ENCODE measurements at regions not wholly inside any gene's neighbourhood (a gene's known extent, or its start where the extent isn't known, plus 50 kb on each side); places are given as distances from the start of the nearest gene placed in this dataset.

- Mint-ChIP-seq H3K27ac (no peak overlapping the region), H3K9me3 (no peaks in the 10 kb centered on the region), H3K27me3 (no peaks in the 10 kb centered on the region), H3K4me1 (no peaks in the 10 kb centered on the region), H3K36me3 (ENCODE audit: low read depth) (no peaks in the 10 kb centered on the region), H3K4me3 (no peak overlapping the region)
- TF ChIP-seq, protein P1, sequence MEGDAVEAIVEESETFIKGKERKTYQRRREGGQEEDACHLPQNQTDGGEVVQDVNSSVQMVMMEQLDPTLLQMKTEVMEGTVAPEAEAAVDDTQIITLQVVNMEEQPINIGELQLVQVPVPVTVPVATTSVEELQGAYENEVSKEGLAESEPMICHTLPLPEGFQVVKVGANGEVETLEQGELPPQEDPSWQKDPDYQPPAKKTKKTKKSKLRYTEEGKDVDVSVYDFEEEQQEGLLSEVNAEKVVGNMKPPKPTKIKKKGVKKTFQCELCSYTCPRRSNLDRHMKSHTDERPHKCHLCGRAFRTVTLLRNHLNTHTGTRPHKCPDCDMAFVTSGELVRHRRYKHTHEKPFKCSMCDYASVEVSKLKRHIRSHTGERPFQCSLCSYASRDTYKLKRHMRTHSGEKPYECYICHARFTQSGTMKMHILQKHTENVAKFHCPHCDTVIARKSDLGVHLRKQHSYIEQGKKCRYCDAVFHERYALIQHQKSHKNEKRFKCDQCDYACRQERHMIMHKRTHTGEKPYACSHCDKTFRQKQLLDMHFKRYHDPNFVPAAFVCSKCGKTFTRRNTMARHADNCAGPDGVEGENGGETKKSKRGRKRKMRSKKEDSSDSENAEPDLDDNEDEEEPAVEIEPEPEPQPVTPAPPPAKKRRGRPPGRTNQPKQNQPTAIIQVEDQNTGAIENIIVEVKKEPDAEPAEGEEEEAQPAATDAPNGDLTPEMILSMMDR (IDR thresholded peaks at IDR 0.05) = no peak
- POLR2A ChIA-PET = no interaction called here
- DNase-seq (no peak), ATAC-seq (ENCODE audit: low read depth) (no peak)
- intact Hi-C loops (cut with micrococcal nuclease) = no loop called here
- CTCF ChIA-PET = no interaction called here
These were observed 519.6 kb downstream of the KLF5 start for GRCh38 chr13:73578251-73578875.

GRCh38 chr13:73576291-73576690 lies 517.5 kb downstream of the KLF5 start:
- DNase-seq (no peak), ATAC-seq (ENCODE audit: low read depth) (no peak)
- H3K4me1 Mint-ChIP-seq = no peaks in the 10 kb centered on the region
- H3K9me3 Mint-ChIP-seq = no peaks in the 10 kb centered on the region
- ChIA-PET POLR2A (no interaction called here), CTCF (no interaction called here)
- intact Hi-C loops (cut with micrococcal nuclease) = no loop called here
- H3K27me3 Mint-ChIP-seq = no peaks in the 10 kb centered on the region
- H3K36me3 Mint-ChIP-seq (ENCODE audit: low read depth) = no peaks in the 10 kb centered on the region
- H3K4me3 Mint-ChIP-seq = no peak overlapping the region
- no peak overlapping the region for H3K27ac Mint-ChIP-seq
- TF ChIP-seq, protein P1 (IDR thresholded peaks at IDR 0.05) = no peak

GRCh38 chr13:73572824-73573223 lies 514.0 kb downstream of the KLF5 start:
- H3K9me3 Mint-ChIP-seq = no peaks in the 10 kb centered on the region
- no peak for DNase-seq
- H3K36me3 Mint-ChIP-seq (ENCODE audit: low read depth) = no peaks in the 10 kb centered on the region
- ChIA-PET POLR2A (no interaction called here), CTCF (no interaction called here)
- ATAC-seq (ENCODE audit: low read depth) = no peak
- no peaks in the 10 kb centered on the region for H3K27me3 Mint-ChIP-seq
- H3K27ac Mint-ChIP-seq = no peak overlapping the region
- intact Hi-C loops (cut with micrococcal nuclease) = no loop called here
- no peak overlapping the region for H3K4me3 Mint-ChIP-seq
- no peaks in the 10 kb centered on the region for H3K4me1 Mint-ChIP-seq
- TF ChIP-seq, protein P1 (IDR thresholded peaks at IDR 0.05) = no peak

DNA sequence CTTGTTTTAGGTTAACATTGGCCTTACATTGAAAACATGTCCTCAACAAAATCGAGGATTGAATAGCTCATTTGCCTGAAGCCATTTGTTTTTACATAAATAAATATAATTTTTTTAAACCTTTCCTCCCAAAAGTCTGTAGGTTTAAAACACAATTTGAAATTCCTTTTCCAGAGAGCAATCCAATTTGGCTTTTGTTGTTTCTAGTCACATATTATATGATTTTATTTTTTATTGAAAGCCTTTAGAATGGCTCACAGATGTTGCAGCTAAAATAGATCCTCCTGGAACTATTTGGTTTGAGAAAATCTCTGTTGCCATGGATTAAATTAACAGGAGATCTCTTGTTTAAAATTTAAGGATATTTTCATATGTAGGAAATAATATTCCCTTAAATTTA lies 512.6 kb downstream of the KLF5 start:
- TF ChIP-seq, protein P1 (IDR thresholded peaks at IDR 0.05) = no peak
- H3K4me3 Mint-ChIP-seq = no peak overlapping the region
- no peaks in the 10 kb centered on the region for H3K4me1 Mint-ChIP-seq
- CTCF ChIA-PET = no interaction called here
- DNase-seq = no peak
- no peaks in the 10 kb centered on the region for H3K27me3 Mint-ChIP-seq
- no peak overlapping the region for H3K27ac Mint-ChIP-seq
- H3K9me3 Mint-ChIP-seq = no peaks in the 10 kb centered on the region
- POLR2A ChIA-PET = no interaction called here
- H3K36me3 Mint-ChIP-seq (ENCODE audit: low read depth) = no peaks in the 10 kb centered on the region
- ATAC-seq (ENCODE audit: low read depth) = no peak
- intact Hi-C loops (cut with micrococcal nuclease) = no loop called here

GRCh38 chr13:73556902-73557301 lies 498.1 kb downstream of the KLF5 start:
- Mint-ChIP-seq H3K4me1 (no peaks in the 10 kb centered on the region), H3K36me3 (ENCODE audit: low read depth) (no peaks in the 10 kb centered on the region), H3K27ac (no peak overlapping the region), H3K27me3 (no peaks in the 10 kb centered on the region), H3K4me3 (no peak overlapping the region), H3K9me3 (no peaks in the 10 kb centered on the region)
- ChIA-PET CTCF (no interaction called here), POLR2A (no interaction called here)
- ATAC-seq (ENCODE audit: low read depth) = no peak
- DNase-seq = no peak
- TF ChIP-seq, protein P1 (IDR thresholded peaks at IDR 0.05) = no peak
- intact Hi-C loops (cut with micrococcal nuclease) = no loop called here

All from activated B cell treated with CpG ODN at 0.5 μM for 24 hours (primary cell).